ENCODE measurements at regions not wholly inside any gene's neighbourhood (a gene's known extent, or its start where the extent isn't known, plus 50 kb on each side); places are given as distances from the start of the nearest gene placed in this dataset.

GRCh38 chr11:134764966-134765365, 352.9 kb upstream of the B3GAT1 start:
- no peak for FAIRE-seq
- Histone ChIP-seq H3K4me3 (ENCODE audit: extremely low read depth in 1 of 4, insufficient read depth in 2 of 4, low read depth in 3 of 4, low read length in 4 of 4) (no peak overlapping the region), H3K56ac (replicated peaks; ENCODE audit: insufficient read length, low read depth, low read length) (no peak overlapping the region), H4K5ac (ENCODE audit: insufficient read length, low read depth, low read length) (no peak overlapping the region), H2AFZ (ENCODE audit: low read length) (no peak overlapping the region; the same call in 1 of the 2 replicates), H3K9ac (replicated peaks in 1 of 4; ENCODE audit: extremely low read depth in 1 of 4, low read depth in 3 of 4, low read length in 3 of 4) (no peak overlapping the region), H3K79me2 (ENCODE audit: control insufficient read depth in 1 of 2, insufficient read depth in 2 of 2, low read length in 2 of 2) (no peaks in the 10 kb centered on the region), H2BK5ac (ENCODE audit: low read depth, low read length) (no peak overlapping the region), H3K27me3 (replicated peaks in 1 of 4; ENCODE audit: control insufficient read depth in 3 of 4, extremely low read depth in 1 of 4, insufficient read depth in 3 of 4, low read length in 3 of 4) (no peaks in the 10 kb centered on the region; a peak in 1 of 7 replicates), H3K79me1 (ENCODE audit: low read depth, low read length) (no peaks in the 10 kb centered on the region), H2AK5ac (ENCODE audit: low read depth, low read length) (no peak overlapping the region), H3K23ac (ENCODE audit: insufficient read length) (no peak overlapping the region), H3K9me3 (ENCODE audit: insufficient read depth in 2 of 2, low read depth in 1 of 2, low read length in 1 of 2) (no peaks in the 10 kb centered on the region), H3K4me1 (replicated peaks in 1 of 4; ENCODE audit: control insufficient read depth in 3 of 4, insufficient read depth in 4 of 4, low read length in 3 of 4) (peaks cover 0 to 2% (median 0%) of the 10 kb centered on the region in 4 experiments; a peak in 1 of 7 replicates), H3K14ac (ENCODE audit: insufficient read length) (no peak overlapping the region), H3K18ac (ENCODE audit: extremely low read depth, low read length) (no peak overlapping the region), H2BK15ac (ENCODE audit: low read length) (no peak overlapping the region), H4K20me1 (replicated peaks in 1 of 2; ENCODE audit: control insufficient read depth in 1 of 2, insufficient read depth in 2 of 2, low read length in 2 of 2) (no peaks in the 10 kb centered on the region), H4K91ac (replicated peaks; ENCODE audit: insufficient read length, low read length) (no peak overlapping the region), H2BK20ac (ENCODE audit: low read length) (no peak overlapping the region), H2BK120ac (replicated peaks; ENCODE audit: low read depth, low read length) (no peak overlapping the region), H3K27ac (ENCODE audit: low read depth, low read length) (no peak overlapping the region), H3K4ac (replicated peaks; ENCODE audit: insufficient read length, low read depth, low read length) (no peak overlapping the region), H3K23me2 (ENCODE audit: low read depth, low read length) (no peaks in the 10 kb centered on the region), H3K36me3 (ENCODE audit: control insufficient read depth in 2 of 4, insufficient read depth in 4 of 4, low read length in 3 of 4) (no peaks in the 10 kb centered on the region), H4K8ac (ENCODE audit: extremely low read depth, insufficient read depth, low read length) (peak overlapping the region; percentile 86; the same call in 1 of the 2 replicates), H2BK12ac (ENCODE audit: low read depth, low read length) (no peak overlapping the region), H3K4me2 (ENCODE audit: insufficient read depth in 1 of 2, low read depth in 2 of 2, low read length in 2 of 2) (no peak overlapping the region)
- CTCF ChIA-PET (ENCODE audit: partially characterized antibody), result interaction anchor here (1.4 kb wide), 1 partner anchor 97 kb away, joined by 4 read pairs; no protein-coding TSS in a partner anchor
- no peak for DNase-seq (ENCODE audit: low read depth in 1 of 2, low spot score in 2 of 2)
- POLR2A ChIA-PET (ENCODE audit: partially characterized antibody), result no interaction called here
- WGBS, 2 experiments (ENCODE audit: extremely low coverage in 1 of 2, insufficient coverage in 1 of 2, insufficient read length in 1 of 2, insufficient replicate concordance in 2 of 2, low coverage in 1 of 2, low lambda C conversion rate in 2 of 2, missing lambda C conversion rate in 1 of 2), result 74% methylated on average over 4 of the region's 4 CpGs; no CpG with 5 or more reads in 1 of the 2 experiments
